ENCODE measurements at regions not wholly inside any gene's neighbourhood (a gene's known extent, or its start where the extent isn't known, plus 50 kb on each side); places are given as distances from the start of the nearest gene placed in this dataset.

GRCh38 chr1:173422456-173422976 is 54.6 kb upstream of the PRDX6 start:
- no peak for ATAC-seq
- DNase-seq = no peak

GRCh38 chr1:173423291-173423690 is 53.8 kb upstream of the PRDX6 start:
- DNase-seq (no peak), ATAC-seq (no peak)

GRCh38 chr1:173424143-173424542 is 53.0 kb upstream of the PRDX6 start:
- ATAC-seq = no peak
- no peak for DNase-seq

- no peak for DNase-seq
- no peak for ATAC-seq
Measured at GRCh38 chr1:173424782-173425407, 52.2 kb upstream of the PRDX6 start.

GRCh38 chr1:173426057-173426456 is 51.1 kb upstream of the PRDX6 start:
- ATAC-seq = no peak
- DNase-seq = no peak

- ATAC-seq = no peak
- DNase-seq = no peak
Measured at GRCh38 chr1:173427146-173428054, 49.7 kb upstream of the PRDX6 start.
